ENCODE measurements at regions not wholly inside any gene's neighbourhood (a gene's known extent, or its start where the extent isn't known, plus 50 kb on each side); places are given as distances from the start of the nearest gene placed in this dataset.

DNA sequence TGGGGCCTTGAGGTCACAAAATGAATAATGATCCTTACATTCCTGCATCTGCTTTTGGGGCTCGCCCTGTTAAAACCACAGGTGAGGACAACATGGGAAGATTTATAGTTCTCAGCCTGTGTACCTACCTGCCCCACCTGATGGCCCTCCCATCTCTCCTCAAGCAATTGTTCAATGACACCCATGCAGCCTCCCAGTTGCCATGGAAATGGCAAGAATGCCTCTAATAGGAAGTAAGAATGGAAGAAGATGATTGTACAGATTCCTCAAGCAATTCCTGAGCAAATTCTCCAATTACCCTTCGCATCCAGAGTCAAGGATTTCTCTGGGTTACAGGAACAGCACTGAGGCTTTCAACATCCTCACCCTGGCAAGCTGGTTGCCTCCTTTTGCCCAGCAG lies 78.6 kb upstream of the CCL2 start:
- TF ChIP-seq, protein P1, sequence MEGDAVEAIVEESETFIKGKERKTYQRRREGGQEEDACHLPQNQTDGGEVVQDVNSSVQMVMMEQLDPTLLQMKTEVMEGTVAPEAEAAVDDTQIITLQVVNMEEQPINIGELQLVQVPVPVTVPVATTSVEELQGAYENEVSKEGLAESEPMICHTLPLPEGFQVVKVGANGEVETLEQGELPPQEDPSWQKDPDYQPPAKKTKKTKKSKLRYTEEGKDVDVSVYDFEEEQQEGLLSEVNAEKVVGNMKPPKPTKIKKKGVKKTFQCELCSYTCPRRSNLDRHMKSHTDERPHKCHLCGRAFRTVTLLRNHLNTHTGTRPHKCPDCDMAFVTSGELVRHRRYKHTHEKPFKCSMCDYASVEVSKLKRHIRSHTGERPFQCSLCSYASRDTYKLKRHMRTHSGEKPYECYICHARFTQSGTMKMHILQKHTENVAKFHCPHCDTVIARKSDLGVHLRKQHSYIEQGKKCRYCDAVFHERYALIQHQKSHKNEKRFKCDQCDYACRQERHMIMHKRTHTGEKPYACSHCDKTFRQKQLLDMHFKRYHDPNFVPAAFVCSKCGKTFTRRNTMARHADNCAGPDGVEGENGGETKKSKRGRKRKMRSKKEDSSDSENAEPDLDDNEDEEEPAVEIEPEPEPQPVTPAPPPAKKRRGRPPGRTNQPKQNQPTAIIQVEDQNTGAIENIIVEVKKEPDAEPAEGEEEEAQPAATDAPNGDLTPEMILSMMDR (IDR thresholded peaks at IDR 0.05), result no peak
- no peak for TF ChIP-seq POLR2A (IDR thresholded peaks at IDR 0.05)

All from testis (tissue), 2 donors.